Astrocyte of the hippocampus (primary cell): ENCODE measurements at regions not wholly inside any gene's neighbourhood (a gene's known extent, or its start where the extent isn't known, plus 50 kb on each side); places are given as distances from the start of the nearest gene placed in this dataset.
"Not testable (repeated sequence)": the region's sequence is repeated elsewhere in the genome, so short reads cannot be mapped to it uniquely, and the experiment has no call there.

Source experiments
- DNase-seq: peaks from one replicate; pipeline ENCODE4 v3.0.0; 2011; ENCODE audit warnings: low read depth, low spot score

DNA sequence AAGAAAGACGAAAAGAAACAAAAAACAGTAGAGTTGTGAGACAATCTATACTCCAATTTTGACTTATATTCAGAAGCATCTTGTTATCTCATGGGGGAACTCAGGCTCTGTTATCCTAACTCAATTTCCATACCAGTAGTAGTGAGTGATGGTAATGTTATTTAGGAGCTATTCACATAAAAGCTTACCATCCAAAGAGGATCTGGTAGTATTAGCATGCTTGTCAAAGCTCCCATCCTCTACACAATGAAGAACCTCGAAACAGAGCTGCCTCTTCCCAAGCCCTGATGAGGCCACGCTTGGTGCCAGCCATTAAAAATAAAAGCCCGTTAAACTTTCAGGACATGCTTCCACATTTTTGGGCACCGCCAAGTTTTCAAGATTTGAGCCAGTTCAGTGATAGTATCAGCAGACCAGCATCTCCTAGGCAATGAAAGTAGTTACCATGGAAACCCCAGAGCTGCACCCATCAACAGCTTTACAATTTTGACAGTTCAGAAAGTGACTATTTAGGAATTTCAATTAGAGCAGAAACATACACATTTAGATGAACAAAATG lies 173.3 kb downstream of the CD83 start:
- no peak for DNase-seq

DNA sequence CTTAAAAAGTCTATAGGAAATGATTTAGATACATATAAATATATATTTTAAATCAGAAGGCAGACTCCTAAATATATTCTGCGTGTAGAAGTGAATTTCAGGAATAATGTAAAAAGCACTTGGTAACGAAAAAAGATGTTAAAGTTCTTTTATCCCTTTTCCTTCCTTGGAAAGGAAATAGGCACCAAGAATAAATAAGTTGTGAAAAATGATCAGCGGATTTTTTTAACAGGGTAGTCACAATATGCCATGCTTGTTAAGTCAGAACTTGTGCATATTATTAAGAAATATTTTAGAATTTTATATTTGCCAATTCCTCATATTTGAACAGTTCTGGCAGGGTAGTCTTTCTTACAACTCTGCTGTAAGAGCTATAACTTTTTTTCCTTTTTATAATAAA lies 173.8 kb downstream of the CD83 start:
- DNase-seq, result no peak

DNA sequence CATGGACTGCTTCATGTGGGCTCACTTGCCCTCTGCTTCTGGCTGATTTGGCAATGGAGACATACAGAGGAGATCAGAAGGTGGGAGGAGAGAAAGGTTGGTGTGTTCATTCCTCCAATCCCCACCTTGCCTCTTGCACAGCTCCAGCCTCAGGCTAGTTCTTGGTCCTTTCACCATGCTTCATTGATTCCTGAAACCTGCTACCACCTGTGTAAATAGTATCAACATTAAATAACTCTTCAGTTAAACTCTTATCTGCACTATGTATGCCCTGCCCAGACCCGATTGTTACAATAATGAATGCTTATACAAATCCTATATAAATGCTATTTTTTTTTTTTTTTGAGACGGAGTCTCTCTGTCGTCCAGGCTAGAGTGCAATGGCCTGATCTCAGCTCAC lies 174.5 kb downstream of the CD83 start:
- no peak for DNase-seq

DNA sequence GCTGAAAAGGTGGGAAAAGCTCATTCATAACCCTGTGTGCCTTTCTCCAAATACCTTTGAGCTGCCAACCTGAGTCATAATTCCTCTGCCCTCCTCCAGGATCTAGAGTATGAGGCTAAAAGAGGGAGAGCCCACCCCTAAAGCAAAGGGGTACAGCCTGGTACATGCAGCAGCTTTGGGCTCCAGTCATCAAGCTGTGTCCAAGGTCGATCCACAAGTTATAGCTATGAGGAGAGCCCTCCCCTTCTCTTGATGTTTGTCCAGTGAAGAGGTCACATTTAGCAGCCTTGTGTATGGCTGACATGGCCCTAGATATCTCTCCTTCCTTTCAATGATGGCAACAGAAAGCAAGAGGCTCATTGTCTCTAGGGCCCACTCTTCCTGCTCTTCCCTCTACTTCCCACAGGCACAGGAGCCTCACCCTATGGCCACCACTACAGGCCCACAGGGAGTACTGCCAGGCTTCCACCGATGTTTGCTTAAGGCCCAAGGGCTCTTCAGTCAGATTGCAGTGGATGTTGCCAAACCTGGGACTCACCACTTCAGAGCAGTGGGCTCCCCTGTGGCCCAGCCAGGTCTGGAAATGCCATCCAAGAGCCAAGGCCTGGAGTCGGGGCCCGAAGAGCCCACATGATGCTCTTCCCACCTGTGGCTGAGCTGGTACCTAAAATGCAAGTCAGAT lies 176.8 kb downstream of the CD83 start:
- no peak for DNase-seq

DNA sequence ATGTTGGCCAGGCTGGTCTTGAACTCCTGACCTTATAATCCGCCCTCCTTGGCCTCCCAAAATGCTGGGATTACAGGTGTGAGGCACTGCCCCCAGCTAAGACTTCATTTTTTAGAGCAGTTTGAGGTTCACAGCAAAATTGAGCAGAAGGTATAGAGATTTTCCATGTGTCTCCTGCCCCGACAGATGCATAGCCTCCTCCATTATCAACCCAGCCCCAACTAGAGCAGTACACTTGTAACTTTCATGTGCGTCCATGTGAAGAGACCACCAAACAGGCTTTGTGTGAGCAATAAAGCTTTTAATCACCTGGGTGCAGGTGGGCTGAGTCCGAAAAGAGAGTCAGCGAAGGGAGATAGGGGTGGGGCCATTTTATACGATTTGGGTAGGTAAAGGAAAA lies 179.1 kb downstream of the CD83 start:
- DNase-seq, result not testable (repeated sequence)

DNA sequence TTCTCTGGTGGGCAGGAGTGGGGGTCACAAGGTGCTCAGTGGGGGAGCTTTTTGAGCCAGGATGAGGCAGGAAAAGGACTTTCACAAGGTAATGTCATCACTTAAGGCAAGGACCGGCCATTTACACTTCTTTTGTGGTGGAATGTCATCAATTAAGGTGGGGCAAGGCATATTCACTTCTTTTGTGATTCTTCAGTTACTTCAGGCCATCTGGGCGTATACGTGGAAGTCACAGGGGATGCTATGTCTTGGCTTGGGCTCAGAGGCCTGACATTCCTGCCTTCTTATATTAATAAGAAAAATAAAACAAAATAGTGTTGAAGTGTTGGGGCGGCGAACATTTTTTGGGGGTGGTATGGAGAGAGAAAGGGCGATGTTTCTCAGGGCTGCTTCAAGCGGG lies 179.5 kb downstream of the CD83 start:
- not testable (repeated sequence) for DNase-seq

DNA sequence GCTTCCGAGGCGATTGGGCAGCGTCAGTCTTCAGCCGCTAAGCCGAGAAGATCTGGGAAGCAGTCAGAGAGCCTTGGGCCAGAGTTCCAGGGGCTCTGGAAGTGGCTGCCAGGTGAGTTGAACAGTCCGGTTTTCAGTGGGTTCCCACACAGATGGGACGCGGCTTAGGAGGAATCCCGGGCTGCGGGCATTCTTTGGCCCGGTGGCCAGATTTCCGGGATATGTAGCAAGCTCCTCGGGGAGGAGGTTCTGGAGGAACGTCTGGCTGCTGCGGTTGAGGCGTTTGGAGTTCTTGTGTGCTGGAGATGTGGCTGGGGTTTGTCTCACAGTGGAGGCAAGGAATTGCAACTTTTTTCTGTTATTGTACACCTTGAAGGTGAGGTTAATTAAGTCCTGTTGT lies 182.6 kb downstream of the CD83 start:
- not testable (repeated sequence) for DNase-seq

DNA sequence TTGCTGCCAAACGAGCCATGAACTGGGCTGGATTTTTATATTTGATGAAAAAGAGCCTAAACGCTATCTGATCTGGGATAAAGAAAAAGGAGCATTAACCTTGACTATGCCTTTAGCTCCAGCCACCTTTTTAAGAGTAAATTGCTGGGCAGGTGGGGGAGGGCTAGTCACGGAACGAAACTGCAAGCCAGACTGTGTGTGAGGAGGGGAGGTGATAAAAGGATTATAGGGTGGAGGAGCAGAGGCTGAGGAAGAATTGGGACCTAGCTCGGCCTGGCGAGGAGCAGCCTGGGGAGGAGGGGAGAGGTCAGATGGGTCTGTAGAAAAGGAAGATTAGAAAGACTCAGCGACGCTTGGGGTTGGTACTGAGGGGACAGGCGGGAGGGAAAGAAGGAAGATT lies 183.1 kb downstream of the CD83 start:
- not testable (repeated sequence) for DNase-seq

DNA sequence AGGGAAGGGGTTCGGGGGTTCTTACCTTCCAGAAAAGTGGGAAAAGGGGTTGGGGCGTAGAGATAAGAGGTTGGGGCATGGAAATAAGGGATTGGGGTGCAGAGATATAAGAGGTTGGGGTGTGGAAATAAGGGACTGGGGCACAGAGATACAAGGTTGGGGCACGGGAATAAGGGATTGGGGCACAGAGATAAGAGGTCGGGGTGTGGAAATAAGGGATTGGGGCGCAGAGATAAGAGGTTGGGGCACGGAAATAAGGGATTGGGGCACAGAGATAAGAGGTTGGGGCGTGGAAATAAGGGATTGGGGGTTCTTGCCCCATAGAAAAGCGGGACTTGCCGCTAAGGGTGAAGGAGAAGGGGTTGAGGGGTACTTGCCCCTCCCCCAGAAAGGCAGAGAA lies 183.9 kb downstream of the CD83 start:
- DNase-seq, result not testable (repeated sequence)

DNA sequence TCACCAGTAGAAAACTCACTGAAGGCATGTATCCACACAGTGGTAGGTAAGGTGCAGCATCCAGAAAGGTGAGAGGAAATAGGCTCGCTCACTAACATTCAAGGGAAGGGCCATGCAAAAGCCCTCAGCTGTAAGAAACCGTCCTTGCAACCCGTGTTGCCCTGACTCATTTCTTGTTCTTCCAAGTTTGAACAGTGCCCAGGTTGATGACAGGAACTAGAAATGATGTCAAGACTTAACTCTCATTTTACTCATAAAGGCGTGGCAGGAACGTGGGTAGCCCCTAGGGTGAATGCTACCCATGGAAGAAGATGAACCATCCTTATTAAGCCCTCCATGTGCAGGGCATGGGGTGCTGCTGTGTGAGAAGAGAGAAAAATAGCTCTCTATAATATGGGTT lies 187.6 kb downstream of the CD83 start:
- no peak for DNase-seq

DNA sequence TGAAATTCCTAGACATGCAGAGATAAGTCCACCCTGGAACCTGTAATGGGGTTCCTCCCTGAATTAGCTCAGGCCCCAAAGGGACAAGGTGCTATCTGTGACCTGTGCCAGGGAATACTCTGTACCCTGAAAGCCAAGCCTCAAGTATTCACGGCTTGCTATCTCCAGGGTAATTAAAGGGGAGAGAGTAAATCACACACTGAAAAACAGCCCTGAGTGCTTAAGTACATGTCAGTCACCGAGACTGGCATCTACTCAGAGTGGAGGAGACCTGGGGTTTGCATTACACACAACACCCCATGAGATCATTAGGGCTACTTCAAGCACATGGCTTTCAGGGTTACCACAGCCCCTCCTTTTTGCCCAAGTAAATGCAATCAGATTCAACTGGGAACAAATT lies 188.1 kb downstream of the CD83 start:
- no peak for DNase-seq

DNA sequence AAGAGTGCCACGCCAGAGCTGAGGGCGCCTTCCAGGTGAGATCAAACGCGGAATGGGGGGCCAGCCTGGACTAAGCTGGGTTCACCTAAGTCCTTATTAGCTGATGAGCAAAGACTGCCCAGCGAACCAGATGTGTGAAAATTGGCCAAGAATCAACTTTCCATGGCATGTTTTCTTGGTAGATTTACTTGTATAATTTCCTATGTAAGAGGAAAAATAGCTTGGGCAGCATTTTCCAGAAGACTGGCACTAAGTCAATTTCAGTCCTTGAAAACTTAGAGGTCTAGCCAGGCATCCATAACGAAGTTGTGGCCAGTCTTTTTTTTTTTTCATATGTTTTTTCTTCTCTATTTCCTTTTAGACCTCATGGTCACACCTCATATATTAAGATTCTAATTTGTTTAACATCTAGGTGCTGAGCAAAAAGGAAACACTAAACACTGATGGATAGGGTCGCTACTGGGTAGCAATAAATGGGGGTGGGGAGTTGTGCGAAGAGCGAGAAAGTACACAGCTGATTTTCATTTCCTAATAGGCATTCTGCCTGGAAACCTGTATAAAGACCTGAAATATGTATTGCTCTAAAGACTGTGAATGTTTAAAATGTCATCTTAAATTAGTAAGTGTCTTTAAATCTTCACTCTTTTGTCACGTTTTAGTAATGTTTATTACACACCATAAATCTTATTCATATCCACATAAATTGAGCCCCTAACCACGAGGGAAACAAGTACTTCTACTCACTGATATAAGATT lies 188.8 kb downstream of the CD83 start:
- DNase-seq, result peak; percentile 42

DNA sequence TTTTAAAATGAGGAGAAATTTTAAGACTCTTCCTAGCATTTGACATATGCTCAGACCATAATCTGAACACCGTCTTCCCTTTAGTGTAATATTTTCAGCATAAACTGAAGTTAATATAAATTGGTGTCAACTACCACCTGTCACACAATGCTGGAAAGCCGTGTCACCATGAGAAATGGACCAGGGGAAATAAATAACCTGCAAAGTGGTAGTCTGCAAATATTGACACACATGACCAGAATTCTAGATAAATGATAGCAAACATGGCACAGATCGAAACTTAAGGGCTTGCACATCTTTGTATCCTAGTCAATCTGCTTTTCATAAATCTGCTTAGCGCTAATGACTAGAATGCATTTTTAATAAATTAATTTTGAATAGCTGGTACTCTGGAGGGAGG lies 191.9 kb downstream of the CD83 start:
- DNase-seq, result no peak

DNA sequence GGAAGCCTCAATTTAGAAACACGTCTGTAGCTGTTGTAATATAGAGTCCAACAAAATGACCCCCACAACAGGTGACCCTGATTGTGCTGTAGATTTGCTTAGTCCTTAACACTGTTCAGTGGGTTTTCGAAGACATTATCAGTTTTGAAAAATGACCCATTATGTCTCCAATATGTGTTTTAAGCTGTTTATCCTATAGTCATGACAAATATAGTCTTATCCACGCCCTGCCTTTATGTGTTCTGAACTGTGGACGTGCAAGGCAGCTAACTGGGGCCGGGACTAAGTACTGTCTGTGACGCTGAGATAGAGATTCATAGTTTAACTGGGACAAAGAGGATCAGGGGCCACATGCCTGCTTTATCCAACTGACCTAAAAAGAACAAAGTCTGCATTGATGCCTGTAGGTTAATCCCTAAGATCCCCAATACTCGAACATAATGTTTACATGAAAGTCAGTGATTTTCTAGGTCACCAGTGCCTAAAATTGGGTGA lies 192.4 kb downstream of the CD83 start:
- no peak for DNase-seq

DNA sequence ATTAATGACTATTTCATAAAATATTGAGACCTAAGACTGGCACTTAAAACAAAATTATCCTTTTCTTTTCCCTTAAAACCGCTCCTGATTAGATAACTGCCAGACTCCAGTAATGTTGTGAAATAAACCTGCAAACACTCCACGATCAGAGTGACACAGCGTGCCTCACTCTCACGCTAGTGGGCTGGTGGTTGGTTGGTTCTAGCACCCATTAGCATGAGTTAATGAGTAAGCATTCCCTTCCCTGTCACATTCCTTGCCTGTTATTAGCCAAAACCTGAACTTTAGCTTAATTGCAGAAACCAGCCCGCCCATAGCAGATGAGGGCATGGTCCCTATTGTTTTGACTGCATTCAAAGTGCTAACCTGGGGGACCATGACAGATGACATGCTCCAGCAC lies 193.4 kb downstream of the CD83 start:
- DNase-seq, result peak; percentile 58

DNA sequence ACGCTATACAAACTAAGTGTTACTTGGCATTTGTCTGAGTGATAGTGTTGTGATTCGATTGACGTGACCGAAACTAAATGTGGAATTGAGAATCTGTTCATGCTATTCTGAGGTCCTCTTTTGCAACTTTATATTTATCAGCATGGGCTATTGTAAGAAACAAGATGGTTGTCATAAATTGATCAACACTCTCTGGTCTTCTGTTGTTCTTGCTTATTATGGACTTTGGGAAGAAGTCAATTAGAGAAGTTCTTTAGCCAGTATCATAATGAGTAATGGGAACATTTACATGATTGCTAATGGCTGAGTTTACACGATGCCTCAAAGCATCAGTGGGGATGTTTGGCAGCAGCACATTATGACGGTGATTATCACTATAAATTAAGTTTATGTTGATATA lies 195.0 kb downstream of the CD83 start:
- no peak for DNase-seq

DNA sequence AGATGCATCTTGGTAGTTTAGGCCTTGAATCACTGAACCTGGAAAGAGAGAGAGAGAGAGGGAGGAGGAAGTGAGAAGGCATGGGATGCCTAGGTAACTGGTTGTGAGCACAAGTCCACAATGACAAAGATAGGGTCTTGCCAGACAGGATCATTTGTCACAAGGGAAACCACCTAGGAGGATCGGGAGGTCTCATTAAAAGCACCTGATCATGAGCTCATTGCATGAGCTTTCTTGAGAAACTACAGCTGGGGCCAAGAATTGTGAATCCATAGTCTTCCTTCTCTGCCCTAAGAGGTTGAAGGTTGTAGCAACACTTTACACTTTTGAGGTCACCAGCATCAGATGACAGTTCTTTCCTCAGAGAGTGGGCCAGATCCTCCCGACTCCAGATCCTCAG lies 195.7 kb downstream of the CD83 start:
- no peak for DNase-seq

DNA sequence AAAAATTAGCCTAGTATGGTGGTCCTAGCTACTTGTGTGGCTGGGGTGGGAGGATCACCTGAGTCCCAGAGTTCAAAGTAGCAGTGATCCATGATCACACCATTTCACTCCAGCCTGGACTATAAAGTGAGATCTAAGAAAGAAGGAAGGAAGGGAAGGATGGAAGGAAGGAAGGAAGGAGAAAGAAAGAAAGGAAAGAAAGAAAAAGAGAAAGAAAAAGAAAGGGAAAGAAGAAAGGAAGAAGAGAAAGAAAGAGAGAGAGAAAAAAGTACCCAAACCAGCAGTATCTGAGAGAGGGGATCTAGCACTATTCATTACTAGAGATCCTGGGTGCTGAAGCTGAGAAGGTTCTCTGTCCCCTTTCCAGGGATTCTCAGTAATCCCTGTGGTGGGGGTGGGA lies 197.8 kb downstream of the CD83 start:
- DNase-seq, result no peak

DNA sequence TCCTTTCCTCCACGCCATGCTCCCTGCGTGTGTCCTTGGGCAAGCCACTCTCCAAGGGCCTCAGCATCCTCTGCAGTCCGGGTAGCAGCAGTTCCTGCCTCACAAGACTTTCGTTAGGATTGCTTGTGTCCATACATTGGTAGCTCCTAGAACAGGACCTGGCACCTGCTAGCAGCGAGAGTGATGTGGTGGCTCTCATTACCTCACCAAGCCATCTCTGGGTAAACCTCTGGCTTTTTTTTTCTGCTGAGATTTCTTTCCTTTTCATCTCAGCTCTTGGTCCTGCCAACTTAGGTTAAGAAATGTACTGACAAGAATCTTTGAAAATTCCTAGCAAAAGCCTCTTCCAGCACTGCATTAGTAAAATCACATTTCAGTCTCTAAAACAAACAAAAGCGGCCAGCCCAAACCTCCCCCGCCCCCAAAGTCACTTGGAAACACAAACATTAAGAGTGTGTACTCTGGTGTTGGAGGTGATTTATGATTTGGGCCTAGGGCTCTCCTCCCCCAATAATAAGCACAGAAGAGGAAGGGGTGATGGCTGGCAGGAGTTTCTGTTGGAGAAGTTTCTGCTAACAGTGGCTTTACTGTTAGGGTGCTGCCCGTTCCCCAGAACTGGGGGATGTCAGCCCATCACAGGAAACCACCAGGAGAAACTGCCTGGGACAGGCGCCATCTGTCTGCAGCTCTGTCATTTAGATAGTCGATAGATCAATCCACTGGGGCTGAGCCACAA lies 199.2 kb downstream of the CD83 start:
- peak; percentile 52 for DNase-seq

DNA sequence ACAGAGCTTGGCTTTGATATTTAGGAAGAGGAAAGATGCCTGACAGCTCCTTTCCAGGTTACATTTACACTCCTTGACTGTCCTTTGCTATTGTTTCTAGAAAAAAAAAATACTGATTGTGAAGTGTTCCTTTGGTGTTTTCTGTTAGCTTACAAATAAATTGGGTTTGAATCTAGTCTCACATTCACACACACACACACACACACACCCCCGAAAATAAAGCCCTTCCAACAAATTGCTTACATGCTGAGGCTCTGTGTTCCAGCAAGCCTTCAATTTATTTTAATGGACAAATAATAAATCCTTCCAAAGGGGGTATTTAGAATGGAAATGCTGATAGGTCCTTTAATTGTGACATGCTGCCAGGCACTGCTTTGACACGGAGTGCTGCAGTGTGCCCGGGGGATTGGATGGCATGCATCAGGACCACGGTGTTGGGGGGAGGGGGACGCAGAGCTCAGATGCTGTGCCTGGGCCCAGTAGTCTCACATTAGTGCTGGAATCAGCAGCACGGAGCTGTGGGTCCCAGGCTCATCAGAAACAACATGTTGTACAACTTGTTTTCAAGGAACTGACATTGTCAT lies 199.9 kb downstream of the CD83 start:
- DNase-seq, result no peak

DNA sequence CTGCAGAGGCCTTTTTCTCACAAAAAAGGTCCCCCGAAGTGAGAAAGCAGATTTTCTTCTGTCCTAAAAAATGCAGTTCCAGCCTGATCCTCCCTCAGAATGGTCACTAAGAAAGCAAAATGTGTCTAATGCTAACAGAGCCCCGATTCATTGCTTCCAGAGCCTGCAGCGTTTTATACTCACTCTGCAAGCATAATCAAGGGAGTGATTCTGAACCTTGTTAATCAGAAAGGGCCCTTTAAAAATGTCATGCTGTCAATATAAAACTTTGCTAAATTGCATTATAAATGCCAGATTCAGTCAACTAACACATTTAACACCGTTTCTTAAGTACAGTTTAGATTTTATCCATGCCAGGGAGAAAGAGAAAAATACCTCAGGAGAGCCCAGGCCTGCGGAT lies 202.8 kb downstream of the CD83 start:
- DNase-seq, result no peak
